Fibroblast of lung (primary cell): ENCODE measurements at regions not wholly inside any gene's neighbourhood (a gene's known extent, or its start where the extent isn't known, plus 50 kb on each side); places are given as distances from the start of the nearest gene placed in this dataset.

Experiments used
- EZH2 ChIP-seq: IDR thresholded peaks from 2 replicates; pipeline ENCODE4 v1.5.1; 2012; ENCODE audit warnings: low read length, control low read depth, mild to moderate bottlenecking; ENCODE audit errors: missing control alignments
- TF ChIP-seq, protein P1 (sequence below), 2 donors: IDR thresholded peaks in 1 of 2; conservative IDR thresholded peaks in 1 of 2; 1 replicate in 1 of 2; 2 replicates in 1 of 2; pipeline ENCODE4 v1.5.1; 2011 to 2012; ENCODE audit warnings: low read length in 2 of 2, control low read depth in 1 of 2, inconsistent platforms in 1 of 2, low read depth in 1 of 2, mild to moderate bottlenecking in 1 of 2

DNA sequence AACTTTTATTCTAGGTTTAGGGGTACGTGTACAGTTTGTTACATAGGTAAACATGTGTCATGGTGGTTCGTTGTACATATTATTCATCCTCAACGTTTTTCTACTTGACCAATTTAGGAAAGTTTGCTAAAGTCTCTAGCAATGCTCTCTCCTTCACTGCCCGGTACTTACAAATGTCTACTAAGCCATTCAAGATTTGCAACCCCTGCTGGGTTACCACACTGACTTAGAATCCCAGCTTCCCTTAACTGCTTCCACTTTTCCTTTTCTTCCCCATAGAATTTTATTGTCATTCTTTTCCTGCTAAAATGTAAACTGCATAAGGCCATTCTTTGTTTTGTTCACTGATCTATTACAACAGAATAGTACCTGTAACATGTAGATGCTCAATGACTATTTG lies 97.4 kb downstream of the SMPDL3A start:
- no peak for TF ChIP-seq EZH2
- TF ChIP-seq, protein P1, sequence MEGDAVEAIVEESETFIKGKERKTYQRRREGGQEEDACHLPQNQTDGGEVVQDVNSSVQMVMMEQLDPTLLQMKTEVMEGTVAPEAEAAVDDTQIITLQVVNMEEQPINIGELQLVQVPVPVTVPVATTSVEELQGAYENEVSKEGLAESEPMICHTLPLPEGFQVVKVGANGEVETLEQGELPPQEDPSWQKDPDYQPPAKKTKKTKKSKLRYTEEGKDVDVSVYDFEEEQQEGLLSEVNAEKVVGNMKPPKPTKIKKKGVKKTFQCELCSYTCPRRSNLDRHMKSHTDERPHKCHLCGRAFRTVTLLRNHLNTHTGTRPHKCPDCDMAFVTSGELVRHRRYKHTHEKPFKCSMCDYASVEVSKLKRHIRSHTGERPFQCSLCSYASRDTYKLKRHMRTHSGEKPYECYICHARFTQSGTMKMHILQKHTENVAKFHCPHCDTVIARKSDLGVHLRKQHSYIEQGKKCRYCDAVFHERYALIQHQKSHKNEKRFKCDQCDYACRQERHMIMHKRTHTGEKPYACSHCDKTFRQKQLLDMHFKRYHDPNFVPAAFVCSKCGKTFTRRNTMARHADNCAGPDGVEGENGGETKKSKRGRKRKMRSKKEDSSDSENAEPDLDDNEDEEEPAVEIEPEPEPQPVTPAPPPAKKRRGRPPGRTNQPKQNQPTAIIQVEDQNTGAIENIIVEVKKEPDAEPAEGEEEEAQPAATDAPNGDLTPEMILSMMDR (conservative IDR thresholded peaks at IDR 0.05 in 1 of 2, IDR thresholded peaks at IDR 0.05 in 1 of 2; ENCODE audit: low read depth in 1 of 2, low read length in 2 of 2), result no peak
